AML-193 (cell line): ENCODE measurements at regions not wholly inside any gene's neighbourhood (a gene's known extent, or its start where the extent isn't known, plus 50 kb on each side); places are given as distances from the start of the nearest gene placed in this dataset.
A peak's percentile ranks its signal among the peaks of the same experiment; 100 is the strongest.
"Not testable (repeated sequence)": the region's sequence is repeated elsewhere in the genome, so short reads cannot be mapped to it uniquely, and the experiment has no call there.

Experiments used
- DNase-seq, 2 experiments: peaks; one replicate each; lab custom pipeline; 2025; lab: John Stamatoyannopoulos, UW

DNA sequence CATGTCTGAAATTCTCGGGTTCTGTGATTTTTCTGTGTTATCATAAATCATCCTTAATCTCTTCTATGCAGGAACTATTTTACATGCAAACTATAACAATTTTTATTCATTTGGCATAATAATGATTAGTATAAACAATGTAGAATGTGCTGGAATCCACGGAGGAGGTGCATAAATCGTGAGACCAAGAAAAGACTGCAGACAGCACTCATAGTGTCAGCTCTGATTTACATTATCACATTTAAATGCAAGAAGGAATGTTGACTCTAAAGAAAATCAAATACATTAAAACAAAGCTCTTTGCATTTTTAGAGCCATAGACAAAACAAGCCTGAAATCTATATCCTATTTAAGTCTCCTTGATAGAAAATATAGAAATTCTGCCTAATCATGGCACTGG is 501.7 kb upstream of the STXBP6 start:
- DNase-seq = no peak

DNA sequence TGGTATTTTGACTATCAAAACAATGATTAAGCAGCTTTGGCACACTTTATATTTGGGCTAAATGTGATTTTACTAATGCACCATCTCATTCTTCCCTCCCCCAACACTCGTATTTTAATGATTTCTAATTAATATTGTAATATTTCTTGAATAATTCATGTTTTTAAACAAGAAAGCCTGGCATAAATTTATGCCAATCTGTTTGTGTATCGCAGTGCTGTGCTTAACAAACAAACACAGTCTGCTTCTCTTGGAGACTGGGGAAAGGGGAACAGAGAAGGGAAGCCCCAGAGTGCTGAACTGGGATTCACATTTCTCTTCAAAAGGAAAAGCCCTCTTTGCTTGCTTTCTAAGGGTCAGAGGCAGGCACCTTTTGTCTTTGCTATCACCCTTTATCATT is 496.9 kb upstream of the STXBP6 start:
- no peak for DNase-seq

DNA sequence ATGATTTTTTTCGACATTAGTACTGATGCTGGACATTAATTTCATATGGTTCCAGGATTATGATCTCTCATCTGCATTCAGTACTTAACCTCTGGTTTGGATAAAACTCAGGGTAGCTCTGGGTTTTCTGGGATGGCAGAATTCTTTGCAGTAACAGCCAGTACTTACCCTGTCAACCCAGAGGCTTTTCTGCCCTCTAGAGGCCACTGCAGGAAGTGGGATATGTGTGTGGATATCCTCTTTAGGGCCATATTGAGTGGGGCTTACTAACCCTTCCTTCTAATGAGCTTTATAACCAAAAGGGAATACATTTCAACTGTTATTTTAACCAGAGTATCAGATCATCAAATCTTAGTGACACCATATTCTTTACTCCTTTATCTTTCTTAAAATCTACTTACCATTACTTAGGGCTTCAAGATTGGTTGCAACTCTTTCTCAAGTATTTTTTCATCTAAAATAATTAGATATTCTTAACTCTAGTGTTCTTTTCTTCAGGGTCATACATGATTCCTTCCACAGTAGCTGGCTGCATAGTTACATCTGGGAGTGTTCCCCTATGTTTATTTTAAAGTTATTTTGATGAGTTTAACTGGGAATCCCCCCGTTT is 488.0 kb upstream of the STXBP6 start:
- DNase-seq = peak; percentile 15 to 26

- no peak for DNase-seq
Measured at GRCh38 chr14:25526290-25526689, 476.3 kb upstream of the STXBP6 start.

- no peak for DNase-seq
Measured at GRCh38 chr14:25522926-25523325, 473.0 kb upstream of the STXBP6 start.

DNA sequence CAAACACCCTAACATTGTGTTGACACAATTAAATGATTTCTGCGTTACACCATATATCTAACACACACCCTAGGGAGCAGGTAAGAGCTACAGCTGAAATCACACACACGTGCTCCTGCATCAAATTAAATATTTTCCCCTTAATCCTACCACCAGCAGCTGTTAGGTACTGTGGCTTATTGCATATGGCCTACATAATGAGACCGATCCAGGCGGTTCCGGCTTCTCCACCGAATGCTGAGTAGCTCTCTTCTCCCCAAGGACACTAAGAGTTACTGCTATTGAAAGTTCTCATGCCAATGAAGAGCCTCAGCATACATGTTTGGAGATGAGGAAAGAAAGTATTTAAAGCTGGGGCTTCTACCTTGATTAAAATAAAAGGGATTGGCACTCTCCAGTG is 472.2 kb upstream of the STXBP6 start:
- no peak for DNase-seq

- no peak for DNase-seq
Measured at GRCh38 chr14:25521616-25522015, 471.7 kb upstream of the STXBP6 start.

DNA sequence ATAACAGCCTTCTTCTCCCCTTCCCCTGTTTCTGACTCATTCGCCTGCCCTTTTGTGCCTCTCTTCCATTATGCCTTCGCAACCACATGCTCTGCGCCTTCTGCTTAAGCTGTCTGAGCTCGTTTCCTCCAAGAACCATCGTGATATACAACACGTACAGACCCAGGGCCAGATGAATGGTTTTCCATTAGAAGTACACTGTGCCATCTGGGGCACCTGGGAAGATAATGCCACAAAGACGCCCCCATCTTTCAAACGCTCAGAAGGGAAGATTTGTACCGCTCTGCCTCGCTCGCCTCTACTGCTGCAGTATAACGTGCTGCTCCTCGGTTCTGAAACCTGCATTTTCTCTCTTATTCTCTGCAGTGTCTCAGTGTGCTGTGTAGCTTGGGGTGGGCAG is 470.9 kb upstream of the STXBP6 start:
- DNase-seq = no peak

- no peak for DNase-seq
Measured at GRCh38 chr14:25518364-25518763, 468.4 kb upstream of the STXBP6 start.

DNA sequence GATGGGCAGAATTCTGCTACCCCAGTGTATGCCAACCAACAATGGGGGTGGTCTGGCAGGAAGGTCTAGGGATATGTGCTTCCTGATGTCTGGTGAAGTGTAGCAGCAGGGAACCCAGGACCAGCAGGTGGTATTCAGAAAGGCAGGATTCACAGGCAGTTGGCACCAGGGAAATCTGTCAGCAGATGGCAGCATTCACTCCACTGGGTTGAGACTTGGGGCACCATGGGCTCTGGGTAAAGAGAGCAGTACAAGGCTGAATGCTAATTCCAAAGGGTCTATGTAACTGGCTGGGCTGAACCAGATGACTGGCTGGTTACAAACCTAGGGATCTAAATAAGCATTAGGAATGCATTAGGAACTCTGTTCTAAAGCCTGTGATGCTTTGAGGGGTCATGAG is 466.9 kb upstream of the STXBP6 start:
- no peak for DNase-seq

GRCh38 chr14:25508845-25509244 is 458.9 kb upstream of the STXBP6 start:
- no peak for DNase-seq

DNA sequence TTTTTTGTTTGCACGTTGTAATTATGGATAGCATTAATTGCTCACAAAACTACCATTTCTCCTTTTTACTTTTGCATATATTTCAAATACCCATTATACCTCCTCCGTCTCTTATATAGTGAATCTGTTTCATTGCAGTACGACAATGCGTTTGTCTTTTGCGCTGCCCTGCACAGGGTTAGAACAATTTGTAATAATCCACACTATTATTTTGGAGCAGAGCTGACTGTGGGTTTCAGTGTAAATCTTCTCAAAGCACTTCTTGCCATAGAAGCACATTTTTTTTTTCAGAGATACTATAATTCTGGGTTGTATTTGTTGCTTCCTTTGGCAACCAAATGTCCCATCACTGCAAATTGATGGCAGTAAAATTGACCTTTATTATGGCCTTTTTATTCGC is 451.8 kb upstream of the STXBP6 start:
- no peak for DNase-seq

DNA sequence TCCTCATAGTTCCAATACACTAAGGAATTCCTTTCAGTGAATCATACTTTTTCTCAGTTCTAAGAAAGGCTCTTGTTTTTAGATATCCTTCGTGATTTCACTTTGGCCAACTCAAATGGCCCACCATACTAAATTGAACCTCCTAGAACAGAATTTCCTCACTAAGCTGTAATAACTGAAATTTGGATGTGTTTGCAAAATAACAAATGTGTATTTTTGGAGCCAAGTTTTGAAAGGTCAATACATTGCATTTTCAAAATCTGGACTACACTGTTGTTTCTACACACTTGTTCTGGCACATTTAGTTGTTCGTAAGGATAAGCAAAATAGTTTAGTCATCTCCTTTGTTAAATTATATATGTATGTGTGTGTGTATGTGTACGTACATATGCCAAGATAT is 439.0 kb upstream of the STXBP6 start:
- DNase-seq = no peak

DNA sequence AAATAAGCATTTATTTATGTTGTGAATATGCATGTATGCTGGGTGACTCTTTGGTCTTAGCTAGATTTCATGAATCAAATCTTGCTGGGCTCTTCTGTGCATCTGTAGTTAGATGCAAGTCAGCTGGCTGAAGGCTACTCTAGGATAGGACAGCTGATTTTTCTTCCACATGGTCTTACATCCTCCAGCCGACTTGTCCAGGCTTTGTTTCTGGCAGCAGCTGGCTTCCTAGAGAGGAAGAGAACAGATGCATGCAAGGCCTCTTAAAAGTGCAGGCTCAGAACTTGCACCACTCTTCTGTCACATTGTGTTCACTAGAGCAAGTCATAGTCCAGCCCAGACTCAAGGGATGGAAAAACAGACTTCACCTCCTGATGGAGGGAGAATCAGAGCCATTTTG is 435.4 kb upstream of the STXBP6 start:
- no peak for DNase-seq

DNA sequence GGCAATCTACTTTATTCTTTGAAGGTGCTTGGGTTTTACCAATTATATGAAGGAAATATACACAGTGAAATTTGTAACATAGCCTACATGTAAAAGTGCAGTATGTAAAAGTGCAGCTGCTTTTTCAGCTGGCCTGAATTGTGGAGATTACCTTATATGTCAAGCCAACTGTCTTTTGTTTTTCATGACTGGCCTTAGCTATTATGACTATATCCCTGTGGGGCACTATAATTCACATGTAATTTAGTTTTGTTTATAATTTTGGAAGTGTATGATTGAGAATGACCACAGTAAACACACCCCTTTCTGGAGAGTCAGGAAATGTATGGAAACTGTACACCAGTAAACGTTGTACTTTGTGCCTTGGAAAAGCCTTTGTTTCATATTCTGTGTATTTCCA is 435.0 kb upstream of the STXBP6 start:
- DNase-seq = no peak

GRCh38 chr14:25484235-25484634 is 434.3 kb upstream of the STXBP6 start:
- DNase-seq = no peak

- DNase-seq = no peak
Measured at GRCh38 chr14:25477316-25478098, 427.6 kb upstream of the STXBP6 start.

- DNase-seq = no peak
Measured at GRCh38 chr14:25472700-25473099, 422.8 kb upstream of the STXBP6 start.

DNA sequence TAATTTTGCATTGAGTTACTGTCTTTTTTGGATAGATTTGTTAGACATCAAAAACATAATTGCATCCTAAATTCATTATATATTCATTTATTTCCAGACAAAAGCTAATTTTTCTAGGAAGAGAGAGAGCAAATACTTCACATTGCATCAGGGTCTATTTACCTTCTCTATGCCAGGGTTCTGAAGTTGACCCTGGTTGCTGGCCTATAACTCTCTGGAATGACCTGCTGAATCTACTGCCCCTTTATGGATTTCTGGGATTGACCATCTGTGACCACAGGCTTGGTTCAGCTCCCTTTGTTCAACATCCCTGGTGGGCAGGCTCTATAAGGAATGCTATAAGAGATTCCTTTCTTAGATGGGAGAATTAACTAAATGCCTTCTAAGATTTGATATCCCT is 414.8 kb upstream of the STXBP6 start:
- no peak for DNase-seq

DNA sequence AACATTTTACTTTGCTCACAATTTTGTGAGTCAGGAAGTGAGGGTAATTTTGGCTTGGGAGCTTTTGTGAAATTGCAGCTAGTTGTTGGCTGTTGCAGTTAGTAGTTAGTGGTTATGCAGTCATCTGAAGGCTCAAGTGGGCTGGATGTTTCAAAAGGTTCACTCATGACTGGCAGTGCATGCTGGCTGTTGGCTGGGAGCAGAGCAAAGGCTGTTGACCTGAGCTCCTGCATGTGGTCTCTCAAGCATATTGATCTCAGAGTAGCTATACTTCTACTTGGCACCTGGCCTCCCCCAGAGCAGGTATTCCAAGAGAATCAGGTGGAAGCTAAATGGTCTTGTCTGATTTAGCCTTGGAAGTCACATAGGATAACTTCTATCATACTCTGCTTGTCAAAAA is 414.1 kb upstream of the STXBP6 start:
- no peak for DNase-seq

DNA sequence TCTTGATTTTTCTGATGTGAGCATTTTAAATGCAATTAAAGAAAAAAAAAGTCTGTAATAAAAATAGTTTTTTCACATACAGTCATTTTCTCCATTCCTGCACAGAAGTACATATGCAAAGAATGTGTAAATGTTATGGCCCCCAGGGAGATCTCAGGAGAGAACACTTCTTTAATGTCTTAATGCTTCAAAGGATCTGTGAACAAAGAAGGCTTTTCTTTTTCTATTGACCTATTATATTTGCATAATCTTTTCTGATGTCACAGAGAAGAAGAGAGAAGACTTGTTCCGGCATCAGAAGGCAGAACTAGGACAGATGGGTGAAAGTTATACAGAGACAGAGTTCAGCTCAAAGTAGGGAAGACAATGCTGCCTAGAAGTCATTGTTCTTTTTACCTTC is 413.5 kb upstream of the STXBP6 start:
- no peak for DNase-seq

DNA sequence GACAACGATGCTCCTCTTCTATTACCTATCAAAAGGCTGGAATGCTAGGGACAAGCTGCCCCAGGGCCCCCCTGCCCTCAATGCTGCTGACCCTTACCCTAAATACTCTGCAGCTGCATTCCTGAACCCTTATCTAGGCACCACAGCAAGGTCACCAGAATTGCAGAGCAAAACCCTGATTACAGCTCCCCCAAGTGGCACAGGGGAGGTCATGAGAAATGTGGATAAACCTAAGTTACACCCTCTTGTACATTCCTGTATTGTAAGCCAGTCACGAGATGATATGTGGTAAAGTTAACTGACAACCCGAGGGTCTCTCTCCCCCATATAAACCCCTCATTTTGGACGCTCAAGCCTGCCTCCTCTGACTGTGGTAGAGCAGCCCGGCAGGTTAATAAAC is 411.8 kb upstream of the STXBP6 start:
- no peak for DNase-seq

- no peak for DNase-seq
Measured at GRCh38 chr14:25444381-25444780, 394.4 kb upstream of the STXBP6 start.

GRCh38 chr14:25440382-25440781 is 390.4 kb upstream of the STXBP6 start:
- DNase-seq = not testable (repeated sequence)
